NCI-H69 (cell line): ENCODE measurements at regions not wholly inside any gene's neighbourhood (a gene's known extent, or its start where the extent isn't known, plus 50 kb on each side); places are given as distances from the start of the nearest gene placed in this dataset.
"Not testable (repeated sequence)": the region's sequence is repeated elsewhere in the genome, so short reads cannot be mapped to it uniquely, and the experiment has no call there.

Experiments used
- DNase-seq: peaks from one replicate; lab custom pipeline; 2025; lab: John Stamatoyannopoulos, UW

- DNase-seq: no peak
Measured at GRCh38 chr2:236830926-236831325, 254.8 kb upstream of the COPS8 start.

GRCh38 chr2:236831698-236832097, 254.0 kb upstream of the COPS8 start:
- DNase-seq: no peak

GRCh38 chr2:236833501-236834073, 252.1 kb upstream of the COPS8 start:
- DNase-seq: no peak

- no peak for DNase-seq
Measured at GRCh38 chr2:236834284-236834683, 251.4 kb upstream of the COPS8 start.

GRCh38 chr2:236835307-236836024, 250.2 kb upstream of the COPS8 start:
- no peak for DNase-seq

- DNase-seq: not testable (repeated sequence)
Measured at GRCh38 chr2:236836028-236836427, 249.7 kb upstream of the COPS8 start.

GRCh38 chr2:236840215-236840614, 245.5 kb upstream of the COPS8 start:
- no peak for DNase-seq

- no peak for DNase-seq
Measured at GRCh38 chr2:236840857-236841256, 244.8 kb upstream of the COPS8 start.

- no peak for DNase-seq
Measured at GRCh38 chr2:236841389-236841788, 244.3 kb upstream of the COPS8 start.

- peak; percentile 19 for DNase-seq
Measured at GRCh38 chr2:236843161-236843968, 242.3 kb upstream of the COPS8 start.

- DNase-seq: no peak
Measured at GRCh38 chr2:236844711-236845110, 241.0 kb upstream of the COPS8 start.

- DNase-seq: no peak
Measured at GRCh38 chr2:236847023-236847422, 238.7 kb upstream of the COPS8 start.

- no peak for DNase-seq
Measured at GRCh38 chr2:236847538-236848263, 238.0 kb upstream of the COPS8 start.

- no peak for DNase-seq
Measured at GRCh38 chr2:236848501-236848900, 237.2 kb upstream of the COPS8 start.

GRCh38 chr2:236849508-236849907, 236.2 kb upstream of the COPS8 start:
- no peak for DNase-seq

GRCh38 chr2:236849940-236850339, 235.7 kb upstream of the COPS8 start:
- DNase-seq: no peak

- DNase-seq: no peak
Measured at GRCh38 chr2:236851187-236851586, 234.5 kb upstream of the COPS8 start.

- DNase-seq: no peak
Measured at GRCh38 chr2:236852100-236852976, 233.4 kb upstream of the COPS8 start.

GRCh38 chr2:236852977-236853374, 232.7 kb upstream of the COPS8 start:
- no peak for DNase-seq

GRCh38 chr2:236853585-236854051, 232.1 kb upstream of the COPS8 start:
- DNase-seq: no peak

- DNase-seq: no peak
Measured at GRCh38 chr2:236855176-236855865, 230.4 kb upstream of the COPS8 start.
